ENCODE measurements at regions not wholly inside any gene's neighbourhood (a gene's known extent, or its start where the extent isn't known, plus 50 kb on each side); places are given as distances from the start of the nearest gene placed in this dataset.

GRCh38 chr5:110909950-110910349, 161.6 kb upstream of the TSLP start:
- DNase-seq (ENCODE audit: extremely low read depth in 1 of 11, low read depth in 9 of 11, low spot score in 4 of 11): no peak

GRCh38 chr5:110913221-110913620, 158.3 kb upstream of the TSLP start:
- no peak for DNase-seq (ENCODE audit: extremely low read depth in 1 of 11, low read depth in 9 of 11, low spot score in 4 of 11)

DNA sequence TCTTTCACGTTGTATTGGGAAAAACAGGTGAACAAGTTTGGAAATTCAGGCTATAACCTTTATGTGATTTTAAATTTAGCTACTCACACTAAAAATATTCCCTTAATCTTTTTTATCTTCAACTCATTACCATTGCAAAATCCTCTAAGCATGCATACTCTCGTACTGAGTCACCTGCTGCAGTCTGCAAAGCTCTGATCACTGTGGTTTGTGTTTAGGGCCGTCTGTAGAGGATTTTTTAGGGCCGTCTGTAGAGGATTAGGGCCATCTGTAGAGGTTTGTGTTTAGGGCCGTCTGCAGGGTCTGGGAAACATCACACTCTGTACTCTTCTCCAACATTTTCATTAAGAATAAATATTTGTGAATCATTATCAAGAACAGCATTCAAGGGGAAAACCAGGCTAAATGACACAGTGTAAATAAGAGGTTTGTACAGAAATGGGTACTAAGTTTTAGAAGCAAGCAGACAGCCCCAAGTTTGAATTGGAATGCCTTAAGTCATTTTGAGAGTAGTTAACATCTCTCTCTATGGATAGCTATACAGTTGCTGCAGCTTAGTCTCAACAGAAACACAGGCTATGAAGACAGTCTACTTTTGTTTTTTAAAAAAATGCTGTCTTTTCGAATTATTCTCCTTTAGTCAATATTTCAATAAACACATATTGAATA, 155.0 kb upstream of the TSLP start:
- DNase-seq (ENCODE audit: extremely low read depth in 1 of 11, low read depth in 9 of 11, low spot score in 4 of 11): no peak

DNA sequence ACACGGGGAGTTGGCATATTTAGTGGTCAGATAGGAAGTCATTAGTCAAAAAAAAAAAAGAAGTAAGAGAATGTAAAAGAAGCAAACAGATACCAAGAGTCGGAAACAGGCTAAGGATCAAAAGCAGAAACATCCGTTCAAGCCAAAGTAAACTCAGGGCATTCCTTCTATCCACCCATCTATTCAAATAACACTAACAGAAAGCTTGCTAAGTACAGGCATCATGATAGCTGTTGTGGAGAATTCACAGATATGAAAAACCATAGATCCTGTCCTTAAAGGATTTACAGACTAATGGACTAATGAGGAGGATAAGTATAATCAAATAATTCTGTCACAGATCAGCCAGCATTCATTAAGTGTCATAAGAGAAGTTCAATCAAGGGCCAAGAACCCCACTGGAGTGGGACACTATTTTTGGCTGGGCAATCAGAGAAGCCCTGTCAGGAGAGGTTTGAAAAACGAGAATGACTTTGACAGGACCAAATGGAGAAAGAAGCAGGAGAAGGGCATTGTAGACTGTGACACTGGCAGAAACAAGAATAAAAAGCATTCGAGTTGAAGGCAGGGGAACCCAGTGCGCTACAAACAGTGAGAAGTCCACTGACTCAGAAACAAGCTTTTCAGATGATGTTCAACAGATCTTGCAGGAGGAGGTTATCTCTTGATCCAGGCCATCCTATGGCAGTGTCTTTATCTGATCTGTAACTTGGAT, 154.2 kb upstream of the TSLP start:
- DNase-seq (ENCODE audit: extremely low read depth in 1 of 11, low read depth in 9 of 11, low spot score in 4 of 11): no peak

DNA sequence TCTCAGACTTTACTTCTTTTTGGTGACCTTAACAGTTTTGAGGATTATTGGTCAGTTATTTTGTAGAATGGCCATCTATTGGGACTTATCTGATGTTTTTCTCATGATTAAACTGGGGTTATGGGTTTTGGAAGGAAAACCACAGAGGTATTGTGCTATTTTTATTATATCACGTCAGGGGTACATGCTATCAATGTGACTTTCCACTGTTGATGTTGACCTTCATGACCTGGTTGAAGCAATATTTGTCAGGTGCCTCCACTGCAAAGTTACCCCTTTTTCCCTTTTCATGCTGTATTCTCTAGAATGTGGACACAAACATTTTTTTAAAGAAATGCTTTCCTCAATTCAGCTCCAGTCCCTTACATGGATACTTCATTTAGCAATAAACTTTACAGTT, 152.8 kb upstream of the TSLP start:
- no peak for DNase-seq (ENCODE audit: extremely low read depth in 1 of 11, low read depth in 9 of 11, low spot score in 4 of 11)

- no peak for DNase-seq (ENCODE audit: extremely low read depth in 1 of 11, low read depth in 9 of 11, low spot score in 4 of 11)
These were observed 147.5 kb upstream of the TSLP start for GRCh38 chr5:110923971-110924370.

DNA sequence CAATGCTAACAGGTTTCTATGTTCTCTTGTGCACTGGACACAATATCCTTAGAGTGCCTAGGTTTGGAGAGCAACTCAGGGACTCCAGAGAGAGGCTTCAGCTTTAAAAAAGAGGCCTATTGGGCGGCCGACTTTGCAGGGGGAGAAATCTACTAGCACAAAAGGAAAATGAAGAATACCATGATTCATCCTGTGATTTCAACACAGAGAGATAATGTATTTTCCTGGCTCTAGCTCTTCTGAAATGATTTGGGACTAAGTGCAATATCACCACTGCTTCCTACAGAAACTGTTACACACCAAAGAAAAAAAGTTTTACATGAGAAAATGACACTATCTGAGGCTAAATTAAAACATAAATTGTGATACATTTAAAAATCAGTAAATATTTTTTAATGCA, 146.1 kb upstream of the TSLP start:
- DNase-seq (ENCODE audit: extremely low read depth in 1 of 11, low read depth in 9 of 11, low spot score in 4 of 11): no peak

DNA sequence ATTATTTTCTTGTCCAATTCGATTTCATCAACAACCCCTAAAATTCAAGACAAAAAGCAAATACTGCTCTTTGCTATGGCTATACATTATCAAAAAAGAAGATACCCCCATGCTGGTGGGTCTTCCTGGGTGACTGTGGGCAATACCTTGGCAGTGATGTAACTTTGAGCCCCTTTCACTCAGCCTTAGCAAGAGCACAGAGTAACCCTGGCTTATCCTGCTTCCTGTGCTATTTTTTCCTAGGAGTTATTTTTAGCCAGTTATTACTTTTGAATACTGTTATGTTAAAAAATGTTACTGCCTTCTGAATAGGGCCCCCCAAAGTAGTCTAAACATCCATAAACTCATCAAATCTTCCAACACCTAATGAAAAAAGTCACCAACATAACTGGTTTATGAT, 145.6 kb upstream of the TSLP start:
- no peak for DNase-seq (ENCODE audit: extremely low read depth in 1 of 11, low read depth in 9 of 11, low spot score in 4 of 11)

DNA sequence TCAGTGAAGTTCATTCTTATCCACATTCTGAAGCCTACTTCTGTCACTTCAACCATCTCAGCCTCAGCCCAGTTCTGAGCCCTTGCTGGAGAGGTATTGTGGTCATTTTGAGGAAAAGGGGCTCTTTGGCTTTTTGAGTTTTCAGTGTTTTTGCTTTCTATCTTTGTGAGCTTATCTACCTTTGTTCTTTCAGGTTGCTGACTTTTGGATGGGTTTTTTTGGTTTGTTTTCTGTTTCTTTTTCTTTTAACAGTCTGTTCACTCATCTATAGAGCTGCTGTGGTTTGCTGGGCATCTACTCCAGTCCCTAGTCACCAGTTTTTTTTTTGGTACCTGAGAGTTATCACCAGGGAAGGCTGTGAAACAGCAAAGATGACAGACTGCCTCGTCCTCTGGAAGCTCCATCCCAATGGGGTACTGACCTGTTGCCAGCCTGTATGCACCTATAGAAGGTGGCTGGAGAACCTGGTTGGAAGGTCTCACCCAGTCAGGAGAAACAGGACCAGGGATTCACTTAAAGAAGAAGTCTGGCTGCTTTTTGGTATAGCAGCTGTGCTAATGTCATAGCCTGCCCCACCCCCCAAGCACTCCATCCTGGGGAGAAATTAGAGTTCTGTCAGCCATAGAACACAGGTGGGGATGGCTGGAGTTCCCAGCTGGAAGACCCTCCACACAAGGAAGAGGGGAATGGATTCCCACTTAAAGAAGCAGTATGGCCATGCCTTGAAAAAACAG, 138.6 kb upstream of the TSLP start:
- DNase-seq (ENCODE audit: extremely low read depth in 1 of 11, low read depth in 9 of 11, low spot score in 4 of 11): no peak

DNA sequence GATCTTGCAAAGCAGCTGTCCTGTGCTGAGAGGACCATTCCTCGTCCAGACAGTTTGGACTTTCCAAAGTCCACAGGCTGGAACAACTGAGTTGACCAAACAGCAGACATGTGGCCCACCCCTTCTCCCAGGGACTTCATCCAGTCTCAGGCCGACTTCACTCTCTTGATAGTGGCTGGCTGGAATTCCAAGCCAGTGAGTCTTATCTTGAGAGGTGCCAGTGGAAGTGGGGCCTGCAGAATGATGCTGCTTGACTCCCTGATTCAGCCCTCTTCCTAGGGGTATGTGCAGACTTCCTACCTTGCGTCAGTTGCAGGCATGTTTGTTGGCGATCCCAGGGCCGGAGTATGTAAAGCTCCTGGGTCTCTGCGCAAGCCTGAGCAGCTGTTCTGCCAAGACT, 131.4 kb upstream of the TSLP start:
- DNase-seq (ENCODE audit: extremely low read depth in 1 of 11, low read depth in 9 of 11, low spot score in 4 of 11): no peak

- DNase-seq (ENCODE audit: extremely low read depth in 1 of 11, low read depth in 9 of 11, low spot score in 4 of 11): no peak
These were observed 125.6 kb upstream of the TSLP start for GRCh38 chr5:110945874-110946436.

GRCh38 chr5:110951373-110951791, 120.1 kb upstream of the TSLP start:
- no peak for DNase-seq (ENCODE audit: extremely low read depth in 1 of 11, low read depth in 9 of 11, low spot score in 4 of 11)

- no peak for DNase-seq (ENCODE audit: extremely low read depth in 1 of 11, low read depth in 9 of 11, low spot score in 4 of 11)
These were observed 115.1 kb upstream of the TSLP start for GRCh38 chr5:110956280-110956912.

GRCh38 chr5:110956913-110957813, 114.3 kb upstream of the TSLP start:
- DNase-seq (ENCODE audit: extremely low read depth in 1 of 11, low read depth in 9 of 11, low spot score in 4 of 11): no peak

DNA sequence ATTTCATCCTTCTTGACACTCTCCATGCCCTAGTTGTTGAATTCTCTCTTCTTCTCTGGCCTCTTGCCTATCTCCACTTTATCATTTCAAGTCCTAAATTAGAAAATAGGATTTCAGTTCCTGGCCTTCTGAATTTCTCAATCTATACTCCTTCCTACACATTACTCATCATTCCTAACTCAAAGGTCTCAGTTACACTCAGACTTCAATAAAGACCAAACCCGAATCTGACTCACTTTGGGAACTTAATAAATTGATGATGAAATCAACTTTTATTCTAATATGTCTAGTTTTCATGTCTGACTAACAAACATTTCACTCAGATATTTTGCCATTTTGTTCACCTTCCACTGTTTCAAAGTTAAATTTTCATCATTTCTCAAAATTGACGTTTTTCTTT, 113.6 kb upstream of the TSLP start:
- no peak for DNase-seq (ENCODE audit: extremely low read depth in 1 of 11, low read depth in 9 of 11, low spot score in 4 of 11)

- DNase-seq (ENCODE audit: extremely low read depth in 1 of 11, low read depth in 9 of 11, low spot score in 4 of 11): no peak
These were observed 108.0 kb upstream of the TSLP start for GRCh38 chr5:110963495-110963894.

DNA sequence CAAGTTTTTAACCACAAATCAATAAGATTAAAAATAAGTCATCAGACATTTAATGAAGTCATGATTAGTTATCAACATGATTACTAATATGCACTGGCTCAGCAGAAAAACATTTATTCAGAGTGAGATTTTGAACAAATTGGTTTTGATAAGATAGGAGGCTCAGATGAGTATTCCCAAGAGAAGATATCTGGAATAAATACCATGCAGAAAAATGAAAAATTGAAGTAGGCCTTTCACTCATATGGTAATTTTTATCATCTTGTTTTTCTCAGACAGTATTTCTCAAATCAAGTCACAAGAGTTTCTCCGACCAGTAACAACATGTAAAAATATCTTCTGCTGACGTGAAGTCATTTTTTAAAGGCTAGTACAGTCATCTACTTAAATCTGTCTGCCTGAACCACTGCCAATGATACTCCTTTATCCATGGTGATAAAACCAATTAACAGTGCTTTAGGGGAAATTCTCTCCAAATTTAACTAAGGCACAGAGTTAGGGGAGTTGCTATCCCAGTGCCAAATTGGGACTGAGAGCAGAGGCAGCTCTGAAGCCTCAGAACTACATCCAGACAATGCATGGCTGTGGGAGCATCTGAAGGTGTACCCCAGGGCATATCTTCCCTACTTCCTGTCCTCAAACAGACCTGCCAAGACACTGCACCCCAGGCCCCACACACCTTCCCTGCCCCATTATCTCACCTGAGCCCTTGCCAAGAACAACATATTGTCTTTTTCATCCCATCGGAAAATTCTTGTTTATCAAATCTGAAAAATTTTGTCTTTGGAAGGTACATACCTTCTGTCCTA, 105.5 kb upstream of the TSLP start:
- DNase-seq (ENCODE audit: extremely low read depth in 1 of 11, low read depth in 9 of 11, low spot score in 4 of 11): no peak
